ENCODE measurements at regions not wholly inside any gene's neighbourhood (a gene's known extent, or its start where the extent isn't known, plus 50 kb on each side); places are given as distances from the start of the nearest gene placed in this dataset.
"Not testable (repeated sequence)": the region's sequence is repeated elsewhere in the genome, so short reads cannot be mapped to it uniquely, and the experiment has no call there.

DNA sequence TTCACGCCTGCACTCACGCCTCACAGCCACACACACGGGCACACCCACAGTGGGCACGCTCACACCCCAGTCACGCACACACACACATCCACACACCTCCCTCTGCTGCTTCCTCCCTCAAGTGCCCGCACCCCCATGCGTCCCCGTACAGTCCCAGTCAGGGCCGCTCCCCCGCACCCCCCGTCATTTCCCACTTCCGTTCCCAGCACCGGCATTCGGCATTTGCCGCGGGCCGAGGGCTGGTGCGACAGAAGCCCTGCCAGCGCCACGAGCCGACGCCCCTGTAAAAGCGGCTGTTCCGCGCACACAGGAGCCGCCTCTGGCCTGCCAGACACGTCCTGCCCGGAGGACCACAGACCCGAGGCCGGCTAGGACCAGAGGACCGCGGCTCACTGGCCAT is 4428.0 kb upstream of the TPTE start:
- TF ChIP-seq CTCF (IDR thresholded peaks at IDR 0.05); RNF2 (IDR thresholded peaks at IDR 0.05; ENCODE audit: borderline replicate concordance, low read depth): not testable (repeated sequence)
